AG09319 (cell line): ENCODE measurements at regions not wholly inside any gene's neighbourhood (a gene's known extent, or its start where the extent isn't known, plus 50 kb on each side); places are given as distances from the start of the nearest gene placed in this dataset.

ENCODE experiments used
- DNase-seq: peaks from one replicate; pipeline ENCODE4 v3.0.0-alpha.2; 2010; ENCODE audit warnings: low read depth; ENCODE audit errors: extremely low read depth
- TF ChIP-seq, protein P1 (sequence below): IDR thresholded peaks from 2 replicates; pipeline ENCODE4 v1.5.1; 2011; ENCODE audit warnings: low read depth, mild to moderate bottlenecking, inconsistent platforms, low read length, moderate library complexity

DNA sequence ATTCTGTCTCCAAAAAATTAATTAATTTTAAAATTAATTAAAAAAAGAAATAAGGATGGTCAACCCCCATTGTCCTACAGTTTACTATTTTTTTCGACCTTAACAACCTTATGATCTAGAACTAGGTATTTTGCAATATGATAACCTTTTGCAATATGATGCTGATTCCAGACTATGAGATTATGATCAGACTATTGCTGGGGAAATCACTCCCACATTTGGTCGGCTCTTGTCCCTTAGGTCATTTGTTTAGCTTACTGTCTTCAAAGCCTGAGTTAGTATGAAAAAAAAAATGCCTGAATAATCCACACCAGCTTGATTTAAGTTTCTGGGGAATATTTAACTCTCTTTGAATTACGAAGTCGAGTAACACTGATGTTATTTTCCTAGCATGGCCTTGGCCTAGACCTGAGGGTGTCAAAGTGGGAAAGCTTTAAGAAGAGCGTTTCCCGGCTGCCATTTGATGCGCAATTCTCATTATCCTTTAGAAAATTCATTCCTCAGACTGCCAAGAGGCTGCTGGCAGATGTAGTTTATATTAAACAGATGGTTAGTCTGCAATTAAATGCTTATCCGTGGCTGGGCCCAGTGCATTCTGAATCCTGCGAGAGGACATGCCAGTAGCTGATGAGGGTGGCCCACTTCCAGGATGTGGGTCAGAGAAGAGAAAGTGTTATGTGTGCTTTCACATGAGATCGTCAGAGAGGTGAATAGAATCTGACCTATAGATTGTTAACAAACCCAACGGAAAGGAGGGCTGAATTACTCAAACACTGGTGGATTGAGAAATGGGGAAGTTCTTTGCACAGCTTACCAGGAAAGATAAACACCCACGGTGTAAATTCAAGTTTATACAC, 496.0 kb upstream of the THBS1 start:
- TF ChIP-seq, protein P1, sequence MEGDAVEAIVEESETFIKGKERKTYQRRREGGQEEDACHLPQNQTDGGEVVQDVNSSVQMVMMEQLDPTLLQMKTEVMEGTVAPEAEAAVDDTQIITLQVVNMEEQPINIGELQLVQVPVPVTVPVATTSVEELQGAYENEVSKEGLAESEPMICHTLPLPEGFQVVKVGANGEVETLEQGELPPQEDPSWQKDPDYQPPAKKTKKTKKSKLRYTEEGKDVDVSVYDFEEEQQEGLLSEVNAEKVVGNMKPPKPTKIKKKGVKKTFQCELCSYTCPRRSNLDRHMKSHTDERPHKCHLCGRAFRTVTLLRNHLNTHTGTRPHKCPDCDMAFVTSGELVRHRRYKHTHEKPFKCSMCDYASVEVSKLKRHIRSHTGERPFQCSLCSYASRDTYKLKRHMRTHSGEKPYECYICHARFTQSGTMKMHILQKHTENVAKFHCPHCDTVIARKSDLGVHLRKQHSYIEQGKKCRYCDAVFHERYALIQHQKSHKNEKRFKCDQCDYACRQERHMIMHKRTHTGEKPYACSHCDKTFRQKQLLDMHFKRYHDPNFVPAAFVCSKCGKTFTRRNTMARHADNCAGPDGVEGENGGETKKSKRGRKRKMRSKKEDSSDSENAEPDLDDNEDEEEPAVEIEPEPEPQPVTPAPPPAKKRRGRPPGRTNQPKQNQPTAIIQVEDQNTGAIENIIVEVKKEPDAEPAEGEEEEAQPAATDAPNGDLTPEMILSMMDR = no peak
- peak; percentile 71 for DNase-seq

DNA sequence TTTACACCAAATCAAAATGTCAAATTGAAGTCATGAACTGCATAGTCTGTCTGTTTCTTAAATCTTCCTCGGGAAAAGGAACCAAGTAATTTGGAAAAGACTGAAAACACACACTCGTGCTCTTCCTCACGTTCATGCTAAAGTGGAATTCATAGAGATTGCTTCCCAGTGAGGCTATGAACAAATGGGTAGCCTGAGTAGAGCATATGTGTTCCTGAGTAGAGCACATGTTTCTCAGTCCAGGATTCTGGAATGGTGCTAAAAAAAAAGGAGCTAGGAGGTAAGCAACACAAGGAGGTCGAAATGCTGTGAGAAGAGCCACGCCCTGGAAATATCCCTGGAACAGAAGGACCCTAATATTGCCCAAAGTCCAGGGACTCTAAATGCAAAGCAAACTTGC, 494.2 kb upstream of the THBS1 start:
- DNase-seq = no peak
- TF ChIP-seq, protein P1 = no peak

DNA sequence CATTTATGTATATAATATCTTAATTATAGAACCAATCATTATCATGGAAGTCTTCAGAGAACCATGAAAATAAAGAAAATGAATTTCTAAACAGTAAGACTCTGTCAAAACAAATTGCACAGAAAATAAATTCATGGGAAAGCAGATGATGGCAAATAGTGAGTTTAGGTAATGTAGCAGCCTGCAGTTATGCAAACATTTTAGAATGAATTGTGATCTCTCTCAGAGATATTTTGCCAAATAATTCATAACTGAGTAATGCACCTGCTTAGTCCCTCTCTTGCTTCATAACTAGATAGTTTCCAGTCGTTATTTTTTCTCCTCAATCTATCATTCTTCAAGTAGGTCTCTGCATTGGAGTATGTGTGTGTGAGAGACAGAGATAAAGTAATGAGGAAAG, 492.7 kb upstream of the THBS1 start:
- TF ChIP-seq, protein P1 = no peak
- DNase-seq = no peak

- no peak for DNase-seq
- TF ChIP-seq, protein P1 = no peak
Measured at GRCh38 chr15:39092354-39092753, 488.5 kb upstream of the THBS1 start.

DNA sequence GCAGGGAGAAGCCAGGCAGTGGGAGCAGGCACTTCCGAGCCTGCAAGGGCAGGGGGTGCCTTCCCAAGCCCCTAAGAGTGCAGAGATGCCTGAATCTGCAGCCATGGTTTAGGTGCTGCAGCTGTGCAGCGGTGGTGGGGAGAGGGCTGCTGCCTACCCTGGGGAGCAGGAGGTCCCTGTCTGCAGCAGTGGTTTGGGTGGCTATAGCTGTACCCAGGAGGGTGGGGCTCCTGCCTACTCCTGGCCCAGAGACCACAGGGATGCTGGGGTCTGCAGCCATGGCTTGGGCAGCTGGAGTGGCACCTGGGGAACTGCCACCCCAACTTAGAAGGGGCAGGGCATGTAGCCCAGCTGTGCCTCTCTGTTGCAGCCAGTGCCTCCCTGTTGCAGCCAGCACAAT, 488.1 kb upstream of the THBS1 start:
- no peak for DNase-seq
- TF ChIP-seq, protein P1 = no peak

DNA sequence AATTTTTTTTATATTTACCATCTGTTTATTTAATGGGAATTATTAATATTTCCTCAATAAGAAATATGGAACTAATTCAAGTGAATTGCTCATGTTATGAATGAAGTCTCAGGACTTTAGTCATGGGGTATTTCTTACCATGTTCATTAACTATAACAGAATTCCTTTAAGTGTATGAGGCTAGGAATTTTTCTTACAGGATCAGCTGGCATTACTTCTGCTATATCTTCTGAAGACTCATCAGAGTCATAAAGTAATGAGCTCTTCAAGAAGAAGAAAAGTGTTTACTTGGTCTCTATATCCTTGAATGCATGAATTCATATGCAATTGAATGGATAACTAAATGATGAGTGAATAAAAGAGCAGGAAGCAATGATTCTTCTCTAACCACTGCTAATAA, 486.8 kb upstream of the THBS1 start:
- DNase-seq = no peak
- TF ChIP-seq, protein P1 = no peak

- no peak for DNase-seq
- TF ChIP-seq, protein P1 = no peak
Measured at GRCh38 chr15:39095218-39095879, 485.5 kb upstream of the THBS1 start.
